Spleen (tissue), 11 donors: ENCODE measurements at regions not wholly inside any gene's neighbourhood (a gene's known extent, or its start where the extent isn't known, plus 50 kb on each side); places are given as distances from the start of the nearest gene placed in this dataset.

ENCODE experiments used
- DNase-seq: peaks from one replicate; pipeline ENCODE4 v3.0.0-alpha.2; 2020
- H3K27ac ChIP-seq, 8 donors: fragments of 200-600 bp; sonication (generic) in 7 of 8; 1 replicate in 4 of 8; 2 replicates in 4 of 8; pipeline versions ENCODE4 v1.5.0 to v1.8.0; 2016 to 2021; ENCODE audit warnings: inconsistent platforms in 4 of 8, mild to moderate bottlenecking in 4 of 8, moderate library complexity in 1 of 8
- H3K27me3 ChIP-seq, 7 donors: fragments of 200-600 bp; sonication (generic) in 6 of 7; replicated peaks in 1 of 7; 1 replicate in 4 of 7; 2 replicates in 3 of 7; pipeline versions ENCODE4 v1.5.0 to v1.8.0; 2016 to 2021; ENCODE audit warnings: inconsistent platforms in 3 of 7, mild to moderate bottlenecking in 1 of 7
- H3K36me3 ChIP-seq, 6 donors: fragments of 200-600 bp; sonication (generic) in 5 of 6; 1 replicate in 4 of 6; 2 replicates in 2 of 6; pipeline versions ENCODE4 v1.5.0 to v1.8.0; 2016 to 2021; ENCODE audit warnings: inconsistent platforms in 2 of 6
- H3K4me1 ChIP-seq, 6 donors: fragments of 200-600 bp; sonication (generic) in 5 of 6; 1 replicate in 3 of 6; 2 replicates in 3 of 6; pipeline versions ENCODE4 v1.5.0 to v1.8.0; 2016 to 2021; ENCODE audit warnings: inconsistent platforms in 3 of 6
- H3K4me3 ChIP-seq, 8 donors: fragments of 200-600 bp; sonication (generic) in 7 of 8; 1 replicate in 4 of 8; 2 replicates in 4 of 8; pipeline versions ENCODE4 v1.5.0 to v1.8.0; 2016 to 2021; ENCODE audit warnings: inconsistent platforms in 4 of 8, mild to moderate bottlenecking in 4 of 8, moderate library complexity in 2 of 8
- H3K9me3 ChIP-seq, 8 donors: fragments of 200-600 bp; sonication (generic) in 7 of 8; 1 replicate in 4 of 8; 2 replicates in 4 of 8; pipeline versions ENCODE4 v1.5.0 to v1.8.0; 2016 to 2021; ENCODE audit warnings: inconsistent platforms in 4 of 8
- POLR2A ChIP-seq, 3 donors: fragments of 450-650 bp; IDR thresholded peaks; one replicate each; pipeline ENCODE4 v1.5.1; 2017; ENCODE audit warnings: antibody characterized with exemption in 3 of 3, mild to moderate bottlenecking in 1 of 3
- POLR2AphosphoS5 ChIP-seq, 3 donors: sonication (generic); formaldehyde crosslinking; IDR thresholded peaks; one replicate each; pipeline ENCODE4 v1.5.1; 2017; ENCODE audit warnings: antibody characterized with exemption in 3 of 3
- WGBS, 5 donors: extraction: QIAGEN DNeasy Blood & Tissue Kit in 3 of 5; methylation state at CpG; one replicate each; pipeline versions ENCODE4 v1.1.5 to v1.1.7; 2013 to 2018; 5-methylcytosine and 5-hydroxymethylcytosine counted together
- intact Hi-C: fragments of 100-400 bp; cut with DNase I; formaldehyde crosslinking; loops from one replicate; pipeline ENCODE4 v1.15.0; 2023; ENCODE audit warnings: low total_unique reads
- TF ChIP-seq, protein P1 (sequence below), 11 experiments: fragments of 200-600 bp in 7 of 11; fragments of 450-650 bp in 4 of 11; sonication (generic) in 4 of 11; IDR thresholded peaks in 8 of 11; conservative IDR thresholded peaks in 3 of 11; 1 replicate in 7 of 11; 2 replicates in 4 of 11; pipeline versions ENCODE4 v1.4.0 to v1.8.0; 2016 to 2021; ENCODE audit warnings: antibody characterized with exemption in 11 of 11, inconsistent platforms in 4 of 11, mild to moderate bottlenecking in 1 of 11
- donor health status: healthy with polysubstance abuse.
- donor health status: DM: no; HTN: no; CAD: no; lungs with moderate emphysema.
- donor health status: DM: no; HTN: no; CAD: no.
- donor health status: Bipolar disorder and iron deficiency.
- donor health status: healthy.
- donor health status: DM: no; HTN: no; CAD: no.
- donor health status: DM: yes; HTN: yes; CAD: no.

DNA sequence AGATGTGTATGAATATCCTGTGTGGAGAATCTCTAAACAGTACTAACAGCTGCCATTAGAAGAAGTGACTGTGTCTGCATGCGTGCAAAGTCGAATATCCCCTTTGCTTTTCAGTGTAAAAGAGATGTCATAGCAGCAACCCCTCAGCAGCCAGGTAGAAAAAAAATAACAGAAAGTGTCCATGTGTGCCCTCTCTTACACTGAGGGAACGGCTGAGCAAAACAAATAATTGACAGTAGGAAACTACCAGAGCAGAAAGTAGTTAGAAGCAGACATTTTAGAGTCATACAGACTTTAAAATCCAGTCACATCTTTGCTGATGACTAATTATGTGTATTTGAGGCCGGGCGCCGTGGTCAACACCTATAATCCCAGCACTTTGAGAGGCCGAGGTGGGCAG lies 370.8 kb downstream of the GPM6A start:
- Histone ChIP-seq H3K27me3 (no peaks in the 10 kb centered on the region), H3K9me3 (no peaks in the 10 kb centered on the region), H3K4me1 (no peaks in the 10 kb centered on the region), H3K36me3 (no peaks in the 10 kb centered on the region), H3K4me3 (no peak overlapping the region), H3K27ac (no peak overlapping the region)
- no peak for TF ChIP-seq POLR2AphosphoS5 (IDR thresholded peaks at IDR 0.05)
- TF ChIP-seq, protein P1, sequence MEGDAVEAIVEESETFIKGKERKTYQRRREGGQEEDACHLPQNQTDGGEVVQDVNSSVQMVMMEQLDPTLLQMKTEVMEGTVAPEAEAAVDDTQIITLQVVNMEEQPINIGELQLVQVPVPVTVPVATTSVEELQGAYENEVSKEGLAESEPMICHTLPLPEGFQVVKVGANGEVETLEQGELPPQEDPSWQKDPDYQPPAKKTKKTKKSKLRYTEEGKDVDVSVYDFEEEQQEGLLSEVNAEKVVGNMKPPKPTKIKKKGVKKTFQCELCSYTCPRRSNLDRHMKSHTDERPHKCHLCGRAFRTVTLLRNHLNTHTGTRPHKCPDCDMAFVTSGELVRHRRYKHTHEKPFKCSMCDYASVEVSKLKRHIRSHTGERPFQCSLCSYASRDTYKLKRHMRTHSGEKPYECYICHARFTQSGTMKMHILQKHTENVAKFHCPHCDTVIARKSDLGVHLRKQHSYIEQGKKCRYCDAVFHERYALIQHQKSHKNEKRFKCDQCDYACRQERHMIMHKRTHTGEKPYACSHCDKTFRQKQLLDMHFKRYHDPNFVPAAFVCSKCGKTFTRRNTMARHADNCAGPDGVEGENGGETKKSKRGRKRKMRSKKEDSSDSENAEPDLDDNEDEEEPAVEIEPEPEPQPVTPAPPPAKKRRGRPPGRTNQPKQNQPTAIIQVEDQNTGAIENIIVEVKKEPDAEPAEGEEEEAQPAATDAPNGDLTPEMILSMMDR (IDR thresholded peaks at IDR 0.05 in 8 of 11, conservative IDR thresholded peaks at IDR 0.05 in 3 of 11), result no peak
- TF ChIP-seq POLR2A (IDR thresholded peaks at IDR 0.05), result no peak
- intact Hi-C loops, result no loop called here
- WGBS, 5 donors, result 81 to 91% (median 86%) methylated on average over 7 of the region's 7 CpGs
- DNase-seq, result no peak

DNA sequence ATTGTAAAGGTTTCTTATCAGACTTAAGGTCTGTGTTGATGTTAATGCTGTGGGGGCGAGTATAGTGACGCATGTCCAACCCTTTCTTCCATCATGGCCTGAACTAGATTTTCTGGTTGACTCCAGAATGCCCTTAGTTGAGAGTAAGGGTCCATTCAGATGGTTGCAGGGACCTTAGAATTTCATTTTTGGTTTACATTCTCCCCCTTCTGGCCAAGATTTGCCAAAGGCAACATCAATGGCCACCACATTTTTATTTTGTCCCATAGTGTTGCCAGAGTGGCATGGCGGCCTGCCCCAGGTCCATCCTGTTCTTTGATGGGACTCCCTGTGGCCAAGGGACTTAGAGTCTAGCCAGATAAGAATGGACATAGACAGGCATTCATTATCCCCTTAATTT lies 368.5 kb downstream of the GPM6A start:
- H3K9me3 ChIP-seq, result no peaks in the 10 kb centered on the region
- H3K27me3 ChIP-seq, result no peaks in the 10 kb centered on the region
- TF ChIP-seq POLR2A (IDR thresholded peaks at IDR 0.05) (no peak), POLR2AphosphoS5 (IDR thresholded peaks at IDR 0.05) (no peak)
- TF ChIP-seq, protein P1 (IDR thresholded peaks at IDR 0.05 in 8 of 11, conservative IDR thresholded peaks at IDR 0.05 in 3 of 11), result no peak
- no peaks in the 10 kb centered on the region for H3K36me3 ChIP-seq
- H3K27ac ChIP-seq, result no peak overlapping the region
- DNase-seq, result no peak
- no peak overlapping the region for H3K4me3 ChIP-seq
- intact Hi-C loops, result no loop called here
- H3K4me1 ChIP-seq, result no peaks in the 10 kb centered on the region
- WGBS, 5 donors, result 54 to 83% (median 62%) methylated on average over 2 to 3 of the region's 3 CpGs

GRCh38 chr4:175444512-175444911 lies 367.6 kb downstream of the GPM6A start:
- intact Hi-C loops, result no loop called here
- Histone ChIP-seq H3K4me3 (no peak overlapping the region), H3K9me3 (no peaks in the 10 kb centered on the region), H3K27me3 (no peaks in the 10 kb centered on the region), H3K27ac (no peak overlapping the region), H3K4me1 (no peaks in the 10 kb centered on the region), H3K36me3 (no peaks in the 10 kb centered on the region)
- TF ChIP-seq, protein P1 (IDR thresholded peaks at IDR 0.05 in 8 of 11, conservative IDR thresholded peaks at IDR 0.05 in 3 of 11), result no peak
- 86 to 93% (median 90%) methylated on average over 4 of the region's 4 CpGs for WGBS, 5 donors
- no peak for DNase-seq

- Histone ChIP-seq H3K27me3 (no peaks in the 10 kb centered on the region), H3K4me1 (no peaks in the 10 kb centered on the region), H3K36me3 (no peaks in the 10 kb centered on the region), H3K9me3 (no peaks in the 10 kb centered on the region), H3K4me3 (no peak overlapping the region), H3K27ac (no peak overlapping the region)
- intact Hi-C loops, result no loop called here
- DNase-seq, result no peak
- TF ChIP-seq POLR2AphosphoS5 (IDR thresholded peaks at IDR 0.05) (no peak), POLR2A (IDR thresholded peaks at IDR 0.05) (no peak)
- TF ChIP-seq, protein P1 (IDR thresholded peaks at IDR 0.05 in 8 of 11, conservative IDR thresholded peaks at IDR 0.05 in 3 of 11), result no peak
- WGBS, 5 donors, result 44 to 81% (median 68%) methylated on average over 1 of the region's 1 CpG
Measured at GRCh38 chr4:175447016-175447415, 365.0 kb downstream of the GPM6A start.
